Activated T-cell treated with anti-CD3 and anti-CD28 coated beads, Interleukin-2, amount 50 U/mL, for 1 hour (primary cell): ENCODE measurements at regions not wholly inside any gene's neighbourhood (a gene's known extent, or its start where the extent isn't known, plus 50 kb on each side); places are given as distances from the start of the nearest gene placed in this dataset.

Experiments used
- DNase-seq: peaks from one replicate; pipeline ENCODE4 v3.0.0-alpha.2; 2020

DNA sequence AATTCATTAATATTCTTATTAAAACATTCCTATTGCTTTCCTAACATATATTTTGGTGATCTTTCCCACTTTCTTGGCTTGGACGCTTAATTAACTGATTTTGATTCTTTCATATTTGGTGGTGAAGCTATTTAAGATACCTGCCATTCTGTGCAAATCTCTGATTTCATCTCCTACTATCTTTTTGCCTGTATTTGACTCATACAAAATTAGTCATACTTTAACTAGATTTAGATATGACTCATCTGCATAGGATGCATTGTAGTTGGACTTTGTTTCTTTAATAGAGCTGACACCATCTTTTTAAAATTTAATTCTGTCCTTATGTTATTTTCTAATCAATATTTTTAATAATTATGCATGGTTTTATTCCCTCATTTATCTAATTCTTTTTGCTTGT is 93.8 kb upstream of the PLPPR4 start:
- DNase-seq: no peak

DNA sequence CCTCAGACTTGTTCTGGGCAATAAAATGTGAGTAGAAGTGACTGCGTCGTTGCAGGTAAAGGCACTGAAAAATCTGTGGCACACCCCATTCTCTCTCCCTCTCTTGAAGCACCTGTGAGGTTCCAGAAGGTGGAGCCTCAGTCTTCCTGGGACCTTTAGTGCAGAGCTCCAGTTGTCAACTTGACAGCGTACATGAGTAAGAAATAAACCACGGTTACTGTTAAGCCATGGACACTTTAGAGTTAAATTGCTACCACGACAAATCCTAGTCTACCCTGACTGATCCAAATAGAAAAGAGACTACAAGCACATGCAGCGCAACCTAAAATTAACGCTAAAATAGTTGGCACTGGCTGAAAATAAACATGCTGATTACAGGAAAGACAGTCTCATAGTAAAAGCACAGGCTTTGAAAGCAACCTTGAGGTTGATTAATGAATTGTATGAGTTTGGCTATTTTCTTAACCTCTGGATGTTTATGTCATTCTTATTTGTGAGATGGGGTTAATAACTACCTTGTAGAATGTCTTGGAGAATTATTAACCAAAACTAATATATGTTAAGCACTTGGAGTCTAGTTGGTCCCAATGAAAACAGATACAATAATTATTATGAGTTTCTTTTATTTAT is 93.0 kb upstream of the PLPPR4 start:
- no peak for DNase-seq

- DNase-seq: no peak
These were observed 91.0 kb upstream of the PLPPR4 start for GRCh38 chr1:99173282-99173681.

DNA sequence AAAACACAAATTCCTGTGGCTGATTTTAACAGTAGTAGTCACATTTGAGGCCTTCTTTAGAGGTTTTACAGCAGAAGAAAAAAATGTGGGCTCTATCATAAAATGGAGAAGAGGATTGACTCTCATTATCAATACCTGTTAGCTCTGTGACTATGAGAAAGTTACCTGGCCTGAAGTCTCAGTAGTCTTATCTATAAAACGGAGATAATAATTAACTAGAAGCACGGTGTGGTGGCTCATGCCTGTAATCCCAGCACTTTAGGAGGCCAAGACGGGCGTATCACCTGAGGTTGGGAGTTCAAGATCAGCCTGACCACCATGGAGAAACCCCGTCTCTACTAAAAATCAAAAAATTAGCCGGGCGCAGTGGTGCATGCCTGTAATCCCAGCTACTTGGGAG is 90.4 kb upstream of the PLPPR4 start:
- no peak for DNase-seq

DNA sequence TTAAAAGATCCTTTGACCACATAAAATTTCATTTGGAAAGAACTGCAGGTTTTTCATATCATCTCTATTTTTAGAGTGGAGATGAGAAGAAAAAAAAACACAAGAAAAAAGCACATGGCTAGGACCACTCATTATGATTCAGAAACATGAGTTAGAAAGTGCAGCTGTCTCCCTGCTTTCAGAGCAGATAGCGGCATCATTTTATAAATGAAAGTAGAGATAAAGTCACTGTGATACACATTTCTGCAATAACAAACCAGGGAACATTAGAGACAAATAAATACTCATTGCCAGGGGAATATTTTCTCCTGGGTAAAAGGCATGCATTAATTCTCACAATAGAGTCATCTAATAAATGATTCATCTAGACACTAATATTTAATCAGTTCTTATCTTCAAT is 87.5 kb upstream of the PLPPR4 start:
- DNase-seq: no peak

GRCh38 chr1:99177465-99177864 is 86.8 kb upstream of the PLPPR4 start:
- DNase-seq: no peak

GRCh38 chr1:99180343-99180808 is 83.9 kb upstream of the PLPPR4 start:
- DNase-seq: peak; percentile 33

DNA sequence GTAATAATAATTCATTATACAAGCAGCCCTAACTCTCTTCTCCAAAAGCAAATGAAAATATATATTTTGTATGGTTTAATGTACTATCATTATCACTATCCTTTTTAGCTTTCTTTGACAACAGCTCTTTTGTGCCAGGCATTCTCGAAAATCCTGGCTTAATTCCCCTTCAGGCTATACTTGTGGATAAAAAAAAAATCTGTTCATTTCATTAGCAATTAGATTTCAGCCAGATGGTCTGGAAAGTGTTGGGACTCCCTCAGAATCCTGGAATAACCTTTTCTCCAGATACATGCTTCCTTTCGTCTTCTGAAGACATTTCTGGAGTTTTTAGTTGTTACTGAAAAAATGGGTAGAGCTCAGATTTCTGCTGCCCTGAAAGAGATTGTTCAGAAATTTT is 83.4 kb upstream of the PLPPR4 start:
- no peak for DNase-seq

DNA sequence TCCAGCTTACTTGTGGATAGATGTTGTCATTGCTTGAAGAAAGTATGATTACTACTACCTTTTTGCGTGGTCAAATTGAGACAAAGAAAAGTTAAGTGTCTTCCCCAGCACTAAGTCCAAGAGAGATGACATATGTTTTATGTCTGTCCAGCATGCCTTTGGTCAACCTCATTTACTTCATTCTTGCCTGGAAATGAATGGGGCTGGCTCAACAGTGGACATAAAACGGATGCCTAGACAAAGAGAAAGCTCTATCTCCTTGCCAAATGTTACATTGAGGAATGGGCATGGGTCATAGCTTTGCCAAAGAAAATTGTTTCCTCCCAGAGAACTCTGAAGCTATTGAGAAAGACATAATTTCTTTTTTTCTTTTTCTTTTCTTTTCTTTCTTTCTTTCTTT is 82.4 kb upstream of the PLPPR4 start:
- no peak for DNase-seq

- no peak for DNase-seq
These were observed 79.1 kb upstream of the PLPPR4 start for GRCh38 chr1:99185196-99185595.

DNA sequence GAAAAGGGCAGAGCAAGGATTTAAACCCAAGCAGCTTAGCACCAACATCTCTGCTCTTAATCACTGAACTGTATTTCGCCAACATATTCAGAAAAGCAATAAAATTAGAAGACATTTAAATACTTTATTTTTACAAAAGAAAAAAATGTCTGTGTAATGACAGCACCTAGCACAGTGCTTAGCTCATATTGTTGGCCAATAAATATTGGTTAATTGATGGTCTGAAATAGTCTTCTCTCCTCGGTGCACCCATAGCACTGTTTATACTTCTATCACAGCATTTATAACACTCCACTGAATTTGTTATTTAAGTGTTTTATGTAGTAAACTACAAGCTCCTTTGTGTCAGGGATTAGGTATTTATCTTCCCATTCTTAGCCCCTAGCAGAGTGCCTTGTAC is 70.9 kb upstream of the PLPPR4 start:
- no peak for DNase-seq

GRCh38 chr1:99198393-99198792 is 65.9 kb upstream of the PLPPR4 start:
- DNase-seq: no peak

- DNase-seq: no peak
These were observed 57.1 kb upstream of the PLPPR4 start for GRCh38 chr1:99207216-99207615.
